GM12875 (cell line): ENCODE measurements at regions not wholly inside any gene's neighbourhood (a gene's known extent, or its start where the extent isn't known, plus 50 kb on each side); places are given as distances from the start of the nearest gene placed in this dataset.

Experiments
- H3K4me3 ChIP-seq: one replicate; pipeline ENCODE4 v1.5.1; 2011; ENCODE audit warnings: low read depth, low read length, control low read depth
- CTCF ChIP-seq: IDR thresholded peaks from 2 replicates; pipeline ENCODE4 v1.5.1; 2011; ENCODE audit warnings: low read depth, mild to moderate bottlenecking, control low read depth, inconsistent platforms, low read length, moderate library complexity, borderline replicate concordance; ENCODE audit not compliant: insufficient read depth

- TF ChIP-seq CTCF, result no peak
- no peak overlapping the region for H3K4me3 ChIP-seq
These were observed 1012.5 kb upstream of the PRMT6 start for GRCh38 chr1:106043971-106044370.

DNA sequence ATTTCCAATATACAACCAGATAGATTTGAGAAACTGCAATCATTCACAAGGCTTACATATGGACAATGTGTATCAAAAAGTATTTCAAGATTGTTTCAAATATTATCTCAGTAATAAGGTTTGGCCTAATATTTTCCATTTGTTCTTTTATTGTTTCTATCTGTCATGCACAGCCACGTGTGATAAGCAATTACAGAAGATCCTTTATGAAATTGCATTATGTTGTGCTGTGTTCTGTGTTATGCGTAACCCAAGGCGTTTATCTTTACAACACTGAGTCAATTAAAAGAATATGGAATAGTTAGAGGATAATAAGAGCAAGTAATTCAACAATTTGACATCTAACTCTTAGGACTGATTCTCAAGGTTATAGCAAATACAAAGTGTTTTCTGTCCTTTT, 1009.3 kb upstream of the PRMT6 start:
- TF ChIP-seq CTCF, result no peak
- no peak overlapping the region for H3K4me3 ChIP-seq

DNA sequence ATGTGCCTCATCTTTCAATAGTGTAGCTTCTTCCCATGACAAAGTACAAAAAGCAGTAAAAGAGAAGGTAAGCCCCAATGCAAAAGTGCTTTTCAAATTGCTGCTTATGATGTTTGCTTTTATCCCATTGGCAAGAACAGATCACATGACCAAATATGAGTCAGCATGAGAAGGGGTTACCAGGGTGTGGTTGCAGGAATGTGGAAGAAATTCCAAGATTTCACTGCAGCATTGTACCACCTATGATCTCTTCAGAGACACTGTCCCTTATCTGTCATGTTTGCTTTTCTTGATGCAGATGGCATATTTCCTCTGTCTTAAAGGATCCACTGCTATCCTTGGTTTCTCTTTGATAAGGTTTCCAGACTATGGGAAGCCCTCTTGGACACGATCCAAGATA, 1006.9 kb upstream of the PRMT6 start:
- no peak for TF ChIP-seq CTCF
- no peak overlapping the region for H3K4me3 ChIP-seq

DNA sequence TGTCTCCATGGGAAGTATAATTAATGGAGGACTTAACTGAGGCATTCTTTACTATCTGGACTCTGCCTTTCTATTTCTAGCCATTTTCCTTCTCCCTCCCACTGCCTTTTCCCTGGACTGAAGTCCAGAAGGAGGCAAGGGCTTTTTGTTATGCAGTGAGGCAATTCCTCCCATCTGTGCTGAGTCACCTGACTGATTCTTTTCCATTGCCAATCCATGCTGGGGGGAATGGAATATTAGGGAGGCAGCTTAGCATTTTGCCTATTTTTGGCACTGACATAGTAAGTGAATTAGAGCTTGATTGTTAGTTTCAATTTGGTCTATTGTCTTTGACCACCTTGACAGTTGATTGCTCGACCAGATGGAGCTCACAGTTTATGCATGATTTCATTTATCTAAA, 1000.6 kb upstream of the PRMT6 start:
- TF ChIP-seq CTCF, result no peak

DNA sequence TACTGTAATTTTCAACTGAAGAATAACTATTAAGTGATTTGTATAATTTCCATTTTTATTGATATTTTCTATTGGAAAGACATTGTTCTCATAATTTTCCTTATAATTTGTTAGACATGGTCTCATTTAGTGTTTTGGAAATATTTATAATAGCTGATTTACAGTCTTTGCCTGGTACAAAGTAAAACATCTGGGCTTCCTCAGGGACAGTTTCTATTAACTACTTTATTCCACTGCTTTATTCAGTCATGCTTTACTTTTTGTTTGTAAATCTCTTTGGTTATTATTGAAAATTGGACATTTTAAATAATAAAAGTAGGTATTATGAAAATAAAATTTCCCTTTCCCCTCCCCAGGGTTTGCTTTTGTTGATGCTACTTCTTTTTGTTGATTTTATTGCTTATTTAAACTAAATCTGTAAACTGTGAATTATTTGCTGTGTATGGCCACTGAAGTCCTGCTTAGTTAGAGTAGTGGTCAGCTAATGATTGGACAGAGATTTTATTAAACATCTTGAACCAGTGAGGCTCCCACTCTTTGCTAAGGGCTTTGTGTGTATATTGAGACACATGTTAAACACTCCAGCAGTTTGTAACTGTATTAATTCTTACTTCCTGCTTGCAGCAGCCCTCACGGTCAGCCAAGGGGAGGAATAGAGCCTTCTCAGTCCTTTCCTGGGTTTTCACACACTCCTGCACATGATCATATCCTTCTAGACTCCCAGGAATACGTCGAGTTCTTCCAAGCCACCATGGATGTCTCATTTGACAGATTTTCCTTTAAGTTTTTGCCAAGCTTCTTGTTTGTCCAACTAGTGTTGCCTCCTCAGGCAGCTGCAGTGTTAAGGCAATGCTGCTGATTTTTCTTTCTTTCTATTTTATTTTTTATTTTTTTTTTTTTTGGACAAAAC, 994.6 kb upstream of the PRMT6 start:
- H3K4me3 ChIP-seq, result no peak overlapping the region
- TF ChIP-seq CTCF, result no peak

More for the DNA sequence above, 1000.6 kb upstream of the PRMT6 start:
- no peak overlapping the region for H3K4me3 ChIP-seq

DNA sequence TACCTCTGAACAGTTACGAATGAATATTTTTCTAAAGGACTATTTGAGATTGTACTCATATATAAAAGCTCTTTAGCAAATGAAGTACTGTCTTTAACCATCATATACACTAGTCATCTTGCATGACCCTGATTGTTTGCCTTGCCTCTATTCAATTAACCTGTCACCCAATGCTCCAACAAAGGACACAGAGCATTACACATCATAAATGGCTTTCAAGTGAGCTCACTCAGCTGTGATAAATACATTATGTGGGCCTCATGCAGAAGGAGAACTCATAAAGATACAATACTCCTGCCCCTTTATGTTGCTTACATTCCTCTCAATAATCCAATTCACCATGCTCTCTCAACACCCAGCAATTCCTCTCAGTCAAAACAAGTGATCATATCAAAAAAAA, 993.0 kb upstream of the PRMT6 start:
- no peak for TF ChIP-seq CTCF
- H3K4me3 ChIP-seq, result no peak overlapping the region
